Spinal cord (tissue), 9 donors: ENCODE measurements at regions not wholly inside any gene's neighbourhood (a gene's known extent, or its start where the extent isn't known, plus 50 kb on each side); places are given as distances from the start of the nearest gene placed in this dataset.

Source experiments
- DNase-seq, 6 donors: peaks; one replicate each; pipeline versions ENCODE4 v3.0.0 to v3.0.0-alpha.2; 2013 to 2015; ENCODE audit warnings: low spot score in 6 of 6, low read depth in 4 of 6
- H3K27ac ChIP-seq: one replicate; pipeline ENCODE4 v1.5.1; 2013; ENCODE audit warnings: low read depth, low read length, control low read depth
- H3K27me3 ChIP-seq: one replicate; pipeline ENCODE4 v1.6.1; 2013; ENCODE audit warnings: low read length; ENCODE audit not compliant: control insufficient read depth, insufficient read depth
- H3K36me3 ChIP-seq: one replicate; pipeline ENCODE4 v1.6.1; 2013; ENCODE audit warnings: low read length; ENCODE audit not compliant: control insufficient read depth, insufficient read depth
- H3K4me1 ChIP-seq: one replicate; pipeline ENCODE4 v1.6.1; 2013; ENCODE audit warnings: low read length; ENCODE audit not compliant: control insufficient read depth, insufficient read depth
- H3K4me3 ChIP-seq: one replicate; pipeline ENCODE4 v1.5.1; 2013; ENCODE audit warnings: low read depth, low read length, control low read depth
- H3K9me3 ChIP-seq: one replicate; pipeline ENCODE4 v1.6.1; 2013; ENCODE audit warnings: low read length; ENCODE audit not compliant: control insufficient read depth, insufficient read depth
- WGBS: methylation state at CpG from one replicate; pipeline ENCODE4 v1.1.5; 2013; ENCODE audit warnings: missing lambda C conversion rate; ENCODE audit not compliant: insufficient coverage; 5-methylcytosine and 5-hydroxymethylcytosine counted together
- donor health status: healthy.

DNA sequence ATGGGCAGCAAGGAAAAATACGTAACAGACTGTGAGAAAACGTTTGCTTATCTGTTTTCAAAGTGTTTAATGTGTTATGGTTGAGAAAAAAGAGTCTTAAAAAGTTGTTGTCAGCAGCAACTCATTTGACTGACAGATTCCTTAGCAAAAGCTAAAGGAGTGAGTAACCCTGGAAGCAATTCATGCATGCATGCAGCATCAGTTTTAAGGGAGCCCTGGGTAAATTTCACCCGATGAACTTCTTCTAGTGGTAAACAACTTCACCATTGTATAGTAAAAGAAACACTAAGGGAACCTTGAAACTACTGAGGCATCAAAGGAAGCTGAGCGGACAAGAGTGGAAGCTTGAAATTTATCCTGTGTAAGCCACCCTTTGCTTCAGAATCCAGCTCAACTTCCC is 583.2 kb upstream of the INTU start:
- WGBS = 57% methylated on average over 2 of the region's 4 CpGs
- no peak overlapping the region for H3K27ac ChIP-seq
- H3K4me3 ChIP-seq = no peak overlapping the region
- H3K4me1 ChIP-seq = no peaks in the 10 kb centered on the region
- H3K9me3 ChIP-seq = no peaks in the 10 kb centered on the region
- no peaks in the 10 kb centered on the region for H3K27me3 ChIP-seq
- peak in 2 of 6 donors; percentile 8 to 22 for DNase-seq
- H3K36me3 ChIP-seq = no peaks in the 10 kb centered on the region

DNA sequence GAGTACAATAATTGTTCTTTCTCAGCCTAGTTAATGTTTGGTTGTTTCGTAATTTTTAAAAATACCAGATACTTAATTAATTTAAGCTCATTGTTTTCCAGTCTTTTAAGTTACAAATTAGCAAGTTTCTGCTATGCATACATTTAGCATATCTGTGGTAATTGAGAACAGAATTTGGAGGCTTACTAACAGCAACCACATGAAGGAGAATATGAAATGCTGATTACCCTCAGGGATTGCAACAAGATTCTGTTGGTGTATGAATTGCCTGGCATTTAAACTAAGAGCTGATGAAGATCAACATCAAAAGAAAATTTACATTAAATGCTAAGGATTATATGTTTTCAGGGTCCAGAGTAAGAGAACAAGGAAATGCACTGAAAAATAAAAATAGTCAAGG is 580.0 kb upstream of the INTU start:
- DNase-seq = no peak

DNA sequence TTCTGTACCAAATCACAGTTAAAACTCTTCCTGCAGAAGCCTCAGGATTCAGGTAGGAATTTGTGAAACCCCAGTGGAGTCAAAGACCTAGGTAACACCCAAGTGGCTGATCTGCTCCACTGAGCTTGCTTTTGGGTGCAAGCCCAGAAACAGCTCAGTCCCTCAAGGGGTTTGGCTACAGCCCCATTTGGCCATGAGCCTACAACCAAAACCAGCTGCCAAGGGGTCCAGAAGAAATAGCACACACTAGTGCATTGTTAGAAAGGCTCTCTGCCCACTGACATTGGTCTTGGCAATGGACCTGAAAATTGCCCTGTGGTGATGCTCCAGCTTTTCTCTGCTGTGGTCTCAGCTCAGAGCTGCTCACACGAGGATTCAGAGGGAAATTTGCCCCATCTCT is 577.4 kb upstream of the INTU start:
- Histone ChIP-seq H3K4me1 (peaks cover 9% of the 10 kb centered on the region), H3K27me3 (no peaks in the 10 kb centered on the region), H3K27ac (peak overlapping the region; percentile 17), H3K36me3 (no peaks in the 10 kb centered on the region), H3K4me3 (no peak overlapping the region), H3K9me3 (peaks cover 4% of the 10 kb centered on the region)
- peak; percentile 50 to 94 (median 78) for DNase-seq
- 50% methylated on average over 1 of the region's 1 CpG for WGBS

More for the DNA sequence above, 580.0 kb upstream of the INTU start:
- peaks cover 9% of the 10 kb centered on the region for H3K4me1 ChIP-seq
- H3K27me3 ChIP-seq = no peaks in the 10 kb centered on the region
- H3K27ac ChIP-seq = no peak overlapping the region
- WGBS = no CpG with 5 or more reads among the region's 1 CpG
- H3K36me3 ChIP-seq = no peaks in the 10 kb centered on the region
- H3K9me3 ChIP-seq = peaks cover 4% of the 10 kb centered on the region
- H3K4me3 ChIP-seq = no peak overlapping the region

DNA sequence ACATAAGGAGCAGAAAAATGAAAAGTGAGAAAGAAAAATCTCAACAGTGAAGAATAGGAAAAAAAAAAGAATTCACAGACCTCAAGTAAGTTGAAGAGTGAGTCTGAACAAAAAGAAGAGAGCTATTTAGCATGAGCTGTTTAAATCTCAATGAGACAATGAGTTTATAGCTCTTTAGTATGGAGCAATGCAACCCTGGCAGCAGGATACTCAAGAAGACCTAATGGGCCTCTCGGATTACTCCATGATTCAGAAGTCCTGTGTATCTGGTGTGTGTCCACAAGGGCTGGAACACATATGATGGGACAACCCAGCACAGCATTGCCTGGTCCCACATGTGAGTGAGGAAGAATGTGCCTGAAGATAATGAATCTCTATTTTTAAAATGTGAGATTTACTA is 563.1 kb upstream of the INTU start:
- Histone ChIP-seq H3K9me3 (no peaks in the 10 kb centered on the region), H3K4me1 (no peaks in the 10 kb centered on the region), H3K36me3 (no peaks in the 10 kb centered on the region), H3K27me3 (no peaks in the 10 kb centered on the region), H3K4me3 (no peak overlapping the region), H3K27ac (no peak overlapping the region)
- 33% methylated on average over 1 of the region's 1 CpG for WGBS
- DNase-seq = no peak

DNA sequence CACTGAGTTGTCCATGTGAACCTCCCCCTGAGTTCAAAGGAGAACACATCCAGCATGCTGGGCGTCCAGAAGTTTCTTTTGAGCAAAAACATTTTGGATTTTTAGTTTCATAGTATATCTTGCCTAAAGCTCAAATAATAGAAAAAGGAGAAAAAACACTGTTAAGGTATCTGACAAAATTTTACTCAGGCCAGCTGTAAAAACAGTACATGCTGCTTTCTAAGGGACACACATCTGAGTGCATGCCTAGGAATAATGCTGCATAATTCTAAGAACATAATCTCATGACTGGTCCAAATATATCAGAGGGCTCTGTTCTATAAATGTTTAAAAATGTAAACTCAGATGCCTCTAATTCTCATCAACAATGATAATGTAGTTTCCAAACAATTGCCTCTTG is 561.3 kb upstream of the INTU start:
- no peaks in the 10 kb centered on the region for H3K9me3 ChIP-seq
- H3K27me3 ChIP-seq = no peaks in the 10 kb centered on the region
- no peak overlapping the region for H3K27ac ChIP-seq
- DNase-seq = peak in 1 of 6 donors; percentile 34
- H3K36me3 ChIP-seq = no peaks in the 10 kb centered on the region
- no CpG with 5 or more reads among the region's 1 CpG for WGBS
- H3K4me3 ChIP-seq = no peak overlapping the region
- no peaks in the 10 kb centered on the region for H3K4me1 ChIP-seq

DNA sequence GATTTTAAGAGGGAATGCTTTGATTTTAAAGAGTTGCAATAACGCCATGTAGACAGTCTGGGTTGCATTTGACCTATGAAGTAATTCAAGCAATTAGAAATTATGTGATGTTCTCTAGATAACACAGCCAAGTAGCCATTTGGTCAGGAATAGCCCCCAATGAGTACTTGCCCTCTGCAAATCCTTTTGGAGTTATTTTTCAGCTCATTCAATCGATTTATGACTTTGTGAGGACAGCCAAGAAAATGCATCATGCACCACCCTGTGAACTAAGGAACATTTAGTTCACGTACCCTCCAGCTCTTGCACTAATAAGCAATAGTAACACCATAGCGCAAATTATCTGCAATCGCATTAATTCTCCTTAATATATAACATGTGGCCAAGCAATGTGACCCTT is 552.6 kb upstream of the INTU start:
- Histone ChIP-seq H3K4me3 (no peak overlapping the region), H3K36me3 (no peaks in the 10 kb centered on the region), H3K27ac (no peak overlapping the region), H3K4me1 (no peaks in the 10 kb centered on the region), H3K27me3 (no peaks in the 10 kb centered on the region), H3K9me3 (no peaks in the 10 kb centered on the region)
- DNase-seq = peak in 1 of 6 donors; percentile 59
- 88% methylated on average over 3 of the region's 5 CpGs for WGBS

DNA sequence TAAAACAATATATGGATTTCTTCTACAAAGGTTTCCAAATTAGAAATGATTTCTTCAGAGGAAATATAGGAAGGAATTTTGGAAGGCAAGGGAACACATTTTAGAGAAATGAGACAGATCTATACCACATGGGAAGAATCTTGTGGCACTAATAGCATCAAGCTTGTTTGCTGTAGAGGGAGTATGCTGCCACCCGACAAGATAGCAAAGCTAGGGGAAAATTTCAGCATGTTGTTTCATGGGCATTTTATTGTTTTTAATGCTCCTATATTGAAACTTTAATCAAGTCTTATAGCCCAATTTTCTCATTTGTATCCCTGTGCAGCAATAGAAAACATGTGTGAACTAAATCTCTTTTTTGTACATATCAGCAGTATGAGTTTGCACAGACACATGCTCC is 551.7 kb upstream of the INTU start:
- WGBS = no CpG with 5 or more reads among the region's 1 CpG
- Histone ChIP-seq H3K27ac (no peak overlapping the region), H3K36me3 (no peaks in the 10 kb centered on the region), H3K4me1 (no peaks in the 10 kb centered on the region), H3K9me3 (no peaks in the 10 kb centered on the region), H3K4me3 (no peak overlapping the region), H3K27me3 (no peaks in the 10 kb centered on the region)
- DNase-seq = peak in 3 of 6 donors; percentile 29 to 93 (median 42)

DNA sequence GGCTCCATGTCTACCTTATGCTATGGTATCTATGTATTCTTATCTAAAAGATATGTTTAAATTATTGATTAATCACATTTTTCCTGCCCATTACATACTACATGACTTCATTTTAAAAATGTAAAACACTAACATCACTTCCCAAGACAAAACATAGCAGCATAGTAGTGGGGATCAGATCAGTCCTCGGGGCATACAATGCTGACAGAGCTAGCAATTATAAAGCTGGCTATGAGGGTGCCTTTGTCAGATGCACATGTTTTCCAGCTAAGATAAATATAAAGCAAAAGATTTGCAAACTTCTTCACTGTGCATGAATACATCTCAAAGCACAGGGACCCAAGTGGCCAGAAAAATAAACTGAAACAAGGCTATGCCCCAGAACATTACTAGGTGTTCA is 549.8 kb upstream of the INTU start:
- H3K27ac ChIP-seq = no peak overlapping the region
- peak in 2 of 6 donors; percentile 3 to 6 for DNase-seq
- no CpG with 5 or more reads among the region's 1 CpG for WGBS
- no peak overlapping the region for H3K4me3 ChIP-seq
- no peaks in the 10 kb centered on the region for H3K27me3 ChIP-seq
- peaks cover 2% of the 10 kb centered on the region for H3K9me3 ChIP-seq
- no peaks in the 10 kb centered on the region for H3K4me1 ChIP-seq
- H3K36me3 ChIP-seq = no peaks in the 10 kb centered on the region

DNA sequence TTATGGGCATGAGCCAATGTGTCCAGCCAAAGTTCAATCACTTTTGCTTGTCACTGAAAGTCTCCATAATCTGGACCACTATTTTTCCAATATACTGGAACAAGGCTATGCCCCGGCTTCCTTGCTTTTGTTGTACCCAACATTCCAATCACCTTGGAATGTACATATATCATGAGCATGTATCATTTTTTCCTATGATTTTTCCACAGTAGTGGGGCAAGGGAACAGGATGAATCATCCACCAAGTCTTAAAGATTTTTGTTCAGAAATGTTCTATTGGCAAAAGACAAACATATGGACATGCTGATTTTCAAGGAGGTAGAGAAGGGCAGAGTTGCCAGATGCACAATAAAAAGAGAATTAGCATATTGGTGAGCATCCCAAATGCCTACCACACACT is 548.1 kb upstream of the INTU start:
- H3K4me3 ChIP-seq = no peak overlapping the region
- peaks cover 2% of the 10 kb centered on the region for H3K9me3 ChIP-seq
- no peaks in the 10 kb centered on the region for H3K36me3 ChIP-seq
- no peak overlapping the region for H3K27ac ChIP-seq
- H3K4me1 ChIP-seq = no peaks in the 10 kb centered on the region
- no peak for DNase-seq
- H3K27me3 ChIP-seq = no peaks in the 10 kb centered on the region
- WGBS = no CpG with 5 or more reads among the region's 1 CpG

DNA sequence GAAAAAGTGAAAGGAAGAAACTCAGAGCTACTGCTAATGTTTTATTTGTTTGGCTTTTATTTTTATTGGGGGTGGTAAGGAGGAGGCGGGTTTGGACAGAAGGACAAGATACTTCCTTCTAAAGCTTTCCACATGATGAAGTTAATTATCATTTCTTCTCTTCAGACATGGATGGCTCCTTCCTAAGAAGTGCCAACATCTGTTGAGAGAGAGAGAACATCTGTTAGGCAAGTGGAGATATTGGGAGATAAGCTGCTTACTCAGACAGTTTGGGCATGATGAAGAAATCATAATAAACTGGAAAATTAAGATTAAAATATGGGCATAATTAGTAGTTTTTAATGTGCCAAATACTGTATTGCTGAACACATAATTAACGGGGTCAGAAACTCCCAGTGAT is 535.7 kb upstream of the INTU start:
- H3K27me3 ChIP-seq = no peaks in the 10 kb centered on the region
- no peaks in the 10 kb centered on the region for H3K4me1 ChIP-seq
- no peaks in the 10 kb centered on the region for H3K9me3 ChIP-seq
- peak in 1 of 6 donors; percentile 21 for DNase-seq
- H3K36me3 ChIP-seq = no peaks in the 10 kb centered on the region
- no peak overlapping the region for H3K27ac ChIP-seq
- WGBS = no CpG with 5 or more reads among the region's 2 CpGs
- H3K4me3 ChIP-seq = no peak overlapping the region
